ENCODE measurements at regions not wholly inside any gene's neighbourhood (a gene's known extent, or its start where the extent isn't known, plus 50 kb on each side); places are given as distances from the start of the nearest gene placed in this dataset.

- no peak overlapping the region for H3K9ac ChIP-seq
- no peak overlapping the region for H3K27ac ChIP-seq
- no peaks in the 10 kb centered on the region for H3K79me2 ChIP-seq
- H3K4me2 ChIP-seq (ENCODE audit: low read length) = no peak overlapping the region
- H2AFZ ChIP-seq = no peak overlapping the region
- H3K36me3 ChIP-seq (ENCODE audit: control insufficient read depth, insufficient read depth, low read length) = no peaks in the 10 kb centered on the region
- no peak for TF ChIP-seq CTCF (IDR thresholded peaks at IDR 0.05)
- H3K4me3 ChIP-seq (ENCODE audit: low read depth, low read length) = no peak overlapping the region
- no peaks in the 10 kb centered on the region for H3K9me3 ChIP-seq (ENCODE audit: control insufficient read depth, low read length)
- no peaks in the 10 kb centered on the region for H3K4me1 ChIP-seq
- H3K27me3 ChIP-seq (ENCODE audit: control insufficient read depth, insufficient read depth, low read length) = no peaks in the 10 kb centered on the region
These were observed 86.0 kb upstream of the ZNF236 start for GRCh38 chr18:76736309-76736708.

- Histone ChIP-seq H2AFZ (no peak overlapping the region), H3K4me2 (ENCODE audit: low read length) (no peak overlapping the region), H3K9me3 (ENCODE audit: control insufficient read depth, low read length) (no peaks in the 10 kb centered on the region), H3K4me1 (no peaks in the 10 kb centered on the region), H3K9ac (no peak overlapping the region), H3K36me3 (ENCODE audit: control insufficient read depth, insufficient read depth, low read length) (no peaks in the 10 kb centered on the region), H3K4me3 (ENCODE audit: low read depth, low read length) (no peak overlapping the region), H3K27ac (no peak overlapping the region), H3K79me2 (no peaks in the 10 kb centered on the region), H3K27me3 (ENCODE audit: control insufficient read depth, insufficient read depth, low read length) (no peaks in the 10 kb centered on the region)
- no peak for TF ChIP-seq CTCF (IDR thresholded peaks at IDR 0.05)
These were observed 91.5 kb upstream of the ZNF236 start for GRCh38 chr18:76730901-76731300.

GRCh38 chr18:76727589-76727988 lies 94.8 kb upstream of the ZNF236 start:
- Histone ChIP-seq H3K9me3 (ENCODE audit: control insufficient read depth, low read length) (no peaks in the 10 kb centered on the region), H2AFZ (no peak overlapping the region), H3K27ac (no peak overlapping the region), H3K79me2 (no peaks in the 10 kb centered on the region), H3K4me1 (no peaks in the 10 kb centered on the region), H3K4me3 (ENCODE audit: low read depth, low read length) (no peak overlapping the region), H3K4me2 (ENCODE audit: low read length) (no peak overlapping the region), H3K36me3 (ENCODE audit: control insufficient read depth, insufficient read depth, low read length) (no peaks in the 10 kb centered on the region), H3K9ac (no peak overlapping the region), H3K27me3 (ENCODE audit: control insufficient read depth, insufficient read depth, low read length) (no peaks in the 10 kb centered on the region)
- no peak for TF ChIP-seq CTCF (IDR thresholded peaks at IDR 0.05)

GRCh38 chr18:76725445-76725844 lies 96.9 kb upstream of the ZNF236 start:
- no peaks in the 10 kb centered on the region for H3K4me1 ChIP-seq
- H3K27ac ChIP-seq = no peak overlapping the region
- no peaks in the 10 kb centered on the region for H3K27me3 ChIP-seq (ENCODE audit: control insufficient read depth, insufficient read depth, low read length)
- no peaks in the 10 kb centered on the region for H3K36me3 ChIP-seq (ENCODE audit: control insufficient read depth, insufficient read depth, low read length)
- H3K4me2 ChIP-seq (ENCODE audit: low read length) = no peak overlapping the region
- H3K79me2 ChIP-seq = no peaks in the 10 kb centered on the region
- H3K9ac ChIP-seq = no peak overlapping the region
- no peak for TF ChIP-seq CTCF (IDR thresholded peaks at IDR 0.05)
- H3K4me3 ChIP-seq (ENCODE audit: low read depth, low read length) = no peak overlapping the region
- no peak overlapping the region for H2AFZ ChIP-seq
- H3K9me3 ChIP-seq (ENCODE audit: control insufficient read depth, low read length) = no peaks in the 10 kb centered on the region

- Histone ChIP-seq H3K4me3 (ENCODE audit: low read depth, low read length) (no peak overlapping the region), H3K4me2 (ENCODE audit: low read length) (no peak overlapping the region), H3K27me3 (ENCODE audit: control insufficient read depth, insufficient read depth, low read length) (no peaks in the 10 kb centered on the region), H3K9ac (no peak overlapping the region), H3K9me3 (ENCODE audit: control insufficient read depth, low read length) (no peaks in the 10 kb centered on the region), H3K27ac (no peak overlapping the region), H3K79me2 (no peaks in the 10 kb centered on the region), H2AFZ (no peak overlapping the region), H3K36me3 (ENCODE audit: control insufficient read depth, insufficient read depth, low read length) (no peaks in the 10 kb centered on the region), H3K4me1 (no peaks in the 10 kb centered on the region)
- no peak for TF ChIP-seq CTCF (IDR thresholded peaks at IDR 0.05)
These were observed 99.9 kb upstream of the ZNF236 start for GRCh38 chr18:76722224-76723061.
